Activated CD8-positive, alpha-beta T cell treated with anti-CD3 and anti-CD28 coated beads, Interleukin-2, amount 10 ng/mL, durations not matched to agents 7 days and 5 days (primary cell): ENCODE measurements at regions not wholly inside any gene's neighbourhood (a gene's known extent, or its start where the extent isn't known, plus 50 kb on each side); places are given as distances from the start of the nearest gene placed in this dataset.

Experiments
- ATAC-seq: fragments of 150-1000 bp; cut with Tn5 transposase; one replicate; pipeline ENCODE4 v1.10.0; 2021; ENCODE audit warnings: moderate library complexity
- CTCF ChIA-PET: fragments of 350-600 bp; sonication (Branson Sonifier 250); formaldehyde crosslinking; loops from one replicate; lab custom pipeline; 2021; ENCODE audit warnings: antibody characterized with exemption; lab: Charles Lee
- POLR2A ChIA-PET: fragments of 350-600 bp; sonication (Branson Sonifier 250); formaldehyde crosslinking; loops from one replicate; lab custom pipeline; 2021; ENCODE audit warnings: antibody characterized with exemption; lab: Charles Lee
- DNase-seq: peaks from one replicate; pipeline ENCODE4 v3.0.0-alpha.2; 2020
- H3K27ac Mint-ChIP-seq: one replicate; pipeline ENCODE4 v1.8.0; 2021; ENCODE audit warnings: mild to moderate bottlenecking, mixed read lengths
- H3K27me3 Mint-ChIP-seq: one replicate; pipeline ENCODE4 v1.8.0; 2021; ENCODE audit warnings: low read depth, mixed read lengths
- H3K36me3 Mint-ChIP-seq: one replicate; pipeline ENCODE4 v1.8.0; 2021; ENCODE audit warnings: low read depth, mixed read lengths
- H3K4me1 Mint-ChIP-seq: one replicate; pipeline ENCODE4 v1.8.0; 2021; ENCODE audit warnings: low read depth, mixed read lengths
- H3K4me3 Mint-ChIP-seq: one replicate; pipeline ENCODE4 v1.8.0; 2021; ENCODE audit warnings: mild to moderate bottlenecking, mixed read lengths
- H3K9me3 Mint-ChIP-seq: one replicate; pipeline ENCODE4 v1.8.0; 2022; ENCODE audit warnings: mixed read lengths; ENCODE audit not compliant: insufficient read depth

GRCh38 chr2:42905341-42906110 lies 113.1 kb upstream of the HAAO start:
- no peaks in the 10 kb centered on the region for H3K9me3 Mint-ChIP-seq
- ATAC-seq (no peak), DNase-seq (no peak)
- peaks cover 12% of the 10 kb centered on the region for H3K27me3 Mint-ChIP-seq
- no peak overlapping the region for H3K27ac Mint-ChIP-seq
- H3K4me1 Mint-ChIP-seq: no peaks in the 10 kb centered on the region
- ChIA-PET POLR2A (no interaction called here), CTCF (no interaction called here)
- H3K36me3 Mint-ChIP-seq: no peaks in the 10 kb centered on the region
- no peak overlapping the region for H3K4me3 Mint-ChIP-seq

- Mint-ChIP-seq H3K36me3 (no peaks in the 10 kb centered on the region), H3K27me3 (peaks cover 14% of the 10 kb centered on the region), H3K9me3 (no peaks in the 10 kb centered on the region), H3K4me1 (no peaks in the 10 kb centered on the region), H3K4me3 (no peak overlapping the region), H3K27ac (no peak overlapping the region)
- DNase-seq: no peak
- ChIA-PET CTCF (no interaction called here), POLR2A (no interaction called here)
- no peak for ATAC-seq
These were observed 112.1 kb upstream of the HAAO start for GRCh38 chr2:42904576-42904876.

GRCh38 chr2:42903821-42904575 lies 111.6 kb upstream of the HAAO start:
- ChIA-PET POLR2A (interaction anchor here (0.6 kb wide), 1 partner anchor 1002 kb away, joined by 3 read pairs; no protein-coding TSS in a partner anchor), CTCF (no interaction called here)
- no peaks in the 10 kb centered on the region for H3K36me3 Mint-ChIP-seq
- H3K4me3 Mint-ChIP-seq: no peak overlapping the region
- H3K4me1 Mint-ChIP-seq: no peaks in the 10 kb centered on the region
- no peak overlapping the region for H3K27ac Mint-ChIP-seq
- DNase-seq: no peak
- no peaks in the 10 kb centered on the region for H3K9me3 Mint-ChIP-seq
- no peak for ATAC-seq
- peaks cover 14% of the 10 kb centered on the region for H3K27me3 Mint-ChIP-seq

- ChIA-PET CTCF (no interaction called here), POLR2A (interaction anchor here (0.6 kb wide), 1 partner anchor 1002 kb away, joined by 3 read pairs; no protein-coding TSS in a partner anchor)
- Mint-ChIP-seq H3K4me1 (no peaks in the 10 kb centered on the region), H3K36me3 (no peaks in the 10 kb centered on the region), H3K4me3 (no peak overlapping the region), H3K27me3 (peaks cover 14% of the 10 kb centered on the region), H3K27ac (no peak overlapping the region), H3K9me3 (no peaks in the 10 kb centered on the region)
- DNase-seq (no peak), ATAC-seq (no peak)
These were observed 110.7 kb upstream of the HAAO start for GRCh38 chr2:42902939-42903709.

GRCh38 chr2:42901076-42901640 lies 108.8 kb upstream of the HAAO start:
- ATAC-seq (no peak), DNase-seq (no peak)
- Mint-ChIP-seq H3K27me3 (peaks cover 11% of the 10 kb centered on the region), H3K4me1 (no peaks in the 10 kb centered on the region), H3K4me3 (no peak overlapping the region), H3K9me3 (no peaks in the 10 kb centered on the region), H3K27ac (no peak overlapping the region), H3K36me3 (no peaks in the 10 kb centered on the region)
- ChIA-PET POLR2A (no interaction called here), CTCF (interaction anchor here (0.7 kb wide), 1 partner anchor 636 kb away, joined by 3 read pairs; no protein-coding TSS in a partner anchor)

GRCh38 chr2:42900289-42900891 lies 108.0 kb upstream of the HAAO start:
- H3K27ac Mint-ChIP-seq: no peak overlapping the region
- no peaks in the 10 kb centered on the region for H3K36me3 Mint-ChIP-seq
- DNase-seq: no peak
- CTCF ChIA-PET: no interaction called here
- H3K9me3 Mint-ChIP-seq: no peaks in the 10 kb centered on the region
- POLR2A ChIA-PET: no interaction called here
- ATAC-seq: no peak
- no peak overlapping the region for H3K4me3 Mint-ChIP-seq
- no peaks in the 10 kb centered on the region for H3K4me1 Mint-ChIP-seq
- H3K27me3 Mint-ChIP-seq: peaks cover 8% of the 10 kb centered on the region

- no peak for DNase-seq
- ChIA-PET CTCF (no interaction called here), POLR2A (no interaction called here)
- H3K27ac Mint-ChIP-seq: no peak overlapping the region
- H3K36me3 Mint-ChIP-seq: no peaks in the 10 kb centered on the region
- ATAC-seq: no peak
- H3K9me3 Mint-ChIP-seq: no peaks in the 10 kb centered on the region
- no peaks in the 10 kb centered on the region for H3K4me1 Mint-ChIP-seq
- peaks cover 12% of the 10 kb centered on the region for H3K27me3 Mint-ChIP-seq
- H3K4me3 Mint-ChIP-seq: no peak overlapping the region
These were observed 105.0 kb upstream of the HAAO start for GRCh38 chr2:42897358-42897757.

- H3K4me1 Mint-ChIP-seq: no peaks in the 10 kb centered on the region
- DNase-seq (no peak), ATAC-seq (no peak)
- ChIA-PET POLR2A (no interaction called here), CTCF (no interaction called here)
- no peaks in the 10 kb centered on the region for H3K9me3 Mint-ChIP-seq
- H3K27ac Mint-ChIP-seq: no peak overlapping the region
- H3K4me3 Mint-ChIP-seq: no peak overlapping the region
- no peaks in the 10 kb centered on the region for H3K36me3 Mint-ChIP-seq
- peaks cover 8% of the 10 kb centered on the region for H3K27me3 Mint-ChIP-seq
These were observed 103.4 kb upstream of the HAAO start for GRCh38 chr2:42895791-42896135.

- CTCF ChIA-PET: no interaction called here
These were observed 102.9 kb upstream of the HAAO start for GRCh38 chr2:42895134-42895790.

GRCh38 chr2:42893047-42893758 lies 100.8 kb upstream of the HAAO start:
- Mint-ChIP-seq H3K36me3 (no peaks in the 10 kb centered on the region), H3K9me3 (peaks cover 8% of the 10 kb centered on the region), H3K4me1 (no peaks in the 10 kb centered on the region), H3K4me3 (no peak overlapping the region), H3K27ac (no peak overlapping the region), H3K27me3 (peaks cover 7% of the 10 kb centered on the region)
- CTCF ChIA-PET: no interaction called here
- POLR2A ChIA-PET: no interaction called here
- ATAC-seq (no peak), DNase-seq (no peak)

More at GRCh38 chr2:42895134-42895790, 102.9 kb upstream of the HAAO start:
- Mint-ChIP-seq H3K9me3 (no peaks in the 10 kb centered on the region), H3K4me3 (no peak overlapping the region), H3K4me1 (no peaks in the 10 kb centered on the region), H3K36me3 (no peaks in the 10 kb centered on the region), H3K27ac (no peak overlapping the region), H3K27me3 (peaks cover 4% of the 10 kb centered on the region)
- no peak for DNase-seq
- no peak for ATAC-seq
- POLR2A ChIA-PET: no interaction called here
